Suprapubic skin (tissue), 3 donors: ENCODE measurements at regions not wholly inside any gene's neighbourhood (a gene's known extent, or its start where the extent isn't known, plus 50 kb on each side); places are given as distances from the start of the nearest gene placed in this dataset.

Experiments used
- EP300 ChIP-seq: sonication (generic); formaldehyde crosslinking; IDR thresholded peaks from one replicate; pipeline ENCODE4 v1.6.1; 2017; ENCODE audit warnings: antibody characterized with exemption
- TF ChIP-seq, protein P1 (sequence below), 2 donors: fragments of 200-600 bp in 1 of 2; fragments of 450-650 bp in 1 of 2; sonication (generic) in 1 of 2; IDR thresholded peaks; one replicate each; pipeline ENCODE4 v1.5.1; 2016 to 2019; ENCODE audit warnings: antibody characterized with exemption in 2 of 2, mild to moderate bottlenecking in 1 of 2, moderate library complexity in 1 of 2

DNA sequence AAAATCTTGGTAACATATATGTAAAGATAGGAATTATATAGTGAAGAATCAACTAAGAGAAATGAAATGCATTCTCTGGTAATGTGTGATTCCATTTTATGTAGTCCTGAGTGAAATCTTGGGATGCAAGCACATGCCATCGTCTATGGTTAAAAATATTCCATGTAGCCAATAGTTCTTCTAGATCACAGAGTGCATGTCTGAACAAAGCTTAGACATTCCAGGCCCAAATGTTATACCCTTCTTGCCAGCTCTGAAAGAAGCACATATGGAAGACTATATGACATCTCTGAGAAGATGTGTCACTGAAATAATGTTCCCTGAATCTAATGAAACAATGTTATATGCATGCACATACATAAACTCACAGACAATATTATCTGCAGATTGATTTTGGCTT lies 92.3 kb upstream of the TFPI start:
- TF ChIP-seq, protein P1, sequence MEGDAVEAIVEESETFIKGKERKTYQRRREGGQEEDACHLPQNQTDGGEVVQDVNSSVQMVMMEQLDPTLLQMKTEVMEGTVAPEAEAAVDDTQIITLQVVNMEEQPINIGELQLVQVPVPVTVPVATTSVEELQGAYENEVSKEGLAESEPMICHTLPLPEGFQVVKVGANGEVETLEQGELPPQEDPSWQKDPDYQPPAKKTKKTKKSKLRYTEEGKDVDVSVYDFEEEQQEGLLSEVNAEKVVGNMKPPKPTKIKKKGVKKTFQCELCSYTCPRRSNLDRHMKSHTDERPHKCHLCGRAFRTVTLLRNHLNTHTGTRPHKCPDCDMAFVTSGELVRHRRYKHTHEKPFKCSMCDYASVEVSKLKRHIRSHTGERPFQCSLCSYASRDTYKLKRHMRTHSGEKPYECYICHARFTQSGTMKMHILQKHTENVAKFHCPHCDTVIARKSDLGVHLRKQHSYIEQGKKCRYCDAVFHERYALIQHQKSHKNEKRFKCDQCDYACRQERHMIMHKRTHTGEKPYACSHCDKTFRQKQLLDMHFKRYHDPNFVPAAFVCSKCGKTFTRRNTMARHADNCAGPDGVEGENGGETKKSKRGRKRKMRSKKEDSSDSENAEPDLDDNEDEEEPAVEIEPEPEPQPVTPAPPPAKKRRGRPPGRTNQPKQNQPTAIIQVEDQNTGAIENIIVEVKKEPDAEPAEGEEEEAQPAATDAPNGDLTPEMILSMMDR (IDR thresholded peaks at IDR 0.05): no peak
- TF ChIP-seq EP300: no peak
